CD4-positive, alpha-beta T cell (primary cell): ENCODE measurements at regions not wholly inside any gene's neighbourhood (a gene's known extent, or its start where the extent isn't known, plus 50 kb on each side); places are given as distances from the start of the nearest gene placed in this dataset.

Experiments
- ATAC-seq: fragments of 200-7000 bp; cut with Tn5 transposase; one replicate; pipeline ENCODE4 v1.10.0; 2022; ENCODE audit warnings: mild to moderate bottlenecking; ENCODE audit not compliant: poor library complexity
- CTCF ChIA-PET: fragments of 350-600 bp; sonication (Branson Sonifier 250); formaldehyde crosslinking; loops from one replicate; lab custom pipeline; 2021; ENCODE audit warnings: antibody characterized with exemption, inconsistent platforms; lab: Charles Lee
- POLR2A ChIA-PET: fragments of 350-600 bp; sonication (Branson Sonifier 250); formaldehyde crosslinking; loops from one replicate; lab custom pipeline; 2021; ENCODE audit warnings: antibody characterized with exemption, inconsistent platforms; lab: Charles Lee
- DNase-seq, 14 experiments: peaks; one replicate each; pipeline ENCODE4 v3.0.0-alpha.2; 2013 to 2020; ENCODE audit warnings: mixed read lengths in 2 of 14
- H3K27ac ChIP-seq, 2 donors: one replicate each; pipeline versions ENCODE4 v1.5.1 to v1.7.0; 2013; ENCODE audit warnings: low read length in 2 of 2, low read depth in 1 of 2, mild to moderate bottlenecking in 1 of 2
- H3K27me3 ChIP-seq, 2 experiments: 1 replicate in 1 of 2; 2 replicates in 1 of 2; pipeline versions ENCODE4 v1.6.1 to v1.7.0; 2013; ENCODE audit warnings: low read length in 2 of 2, control low read depth in 1 of 2, mild to moderate bottlenecking in 1 of 2, moderate library complexity in 1 of 2; ENCODE audit not compliant: insufficient read depth in 2 of 2, control insufficient read depth in 1 of 2
- H3K36me3 ChIP-seq: one replicate; pipeline ENCODE4 v1.6.1; 2013; ENCODE audit warnings: low read length, control low read depth; ENCODE audit not compliant: insufficient read depth
- H3K4me1 ChIP-seq: one replicate; pipeline ENCODE4 v1.6.1; 2013; ENCODE audit warnings: low read length, control low read depth; ENCODE audit not compliant: insufficient read depth
- H3K4me3 ChIP-seq: one replicate; pipeline ENCODE4 v1.5.1; 2013; ENCODE audit warnings: mild to moderate bottlenecking, low read length, moderate library complexity
- H3K9me3 ChIP-seq, 2 experiments: 1 replicate in 1 of 2; 2 replicates in 1 of 2; pipeline versions ENCODE4 v1.6.1 to v1.7.0; 2013; ENCODE audit warnings: low read length in 2 of 2, mild to moderate bottlenecking in 2 of 2, control low read depth in 1 of 2, moderate library complexity in 1 of 2; ENCODE audit not compliant: control insufficient read depth in 1 of 2, insufficient read depth in 1 of 2
- H3K27ac Mint-ChIP-seq: one replicate; pipeline ENCODE4 v1.8.0; 2020; ENCODE audit warnings: mixed read lengths
- H3K27me3 Mint-ChIP-seq: one replicate; pipeline ENCODE4 v1.8.0; 2021; ENCODE audit warnings: mixed read lengths
- H3K36me3 Mint-ChIP-seq: one replicate; pipeline ENCODE4 v1.8.0; 2021; ENCODE audit warnings: low read depth, mixed read lengths
- H3K4me1 Mint-ChIP-seq: one replicate; pipeline ENCODE4 v1.8.0; 2021; ENCODE audit warnings: low read depth, mixed read lengths
- H3K4me3 Mint-ChIP-seq: one replicate; pipeline ENCODE4 v1.8.0; 2020; ENCODE audit warnings: mild to moderate bottlenecking, mixed read lengths
- H3K9me3 Mint-ChIP-seq: one replicate; pipeline ENCODE4 v1.8.0; 2020; ENCODE audit warnings: mixed read lengths
- CTCF ChIP-seq: fragments of 200-600 bp; IDR thresholded peaks from one replicate; pipeline ENCODE4 v1.8.0; 2022; ENCODE audit warnings: antibody characterized with exemption, mild to moderate bottlenecking
- intact Hi-C, 2 experiments: fragments of 100-400 bp; cut with DNase I in 1 of 2; cut with micrococcal nuclease in 1 of 2; formaldehyde crosslinking; loops; one replicate each; pipeline versions ENCODE4 v1.15.1 to v1.9.0; 2023 to 2025; cut with DNase I, micrococcal nuclease

GRCh38 chr2:19731037-19731436 is 170.7 kb downstream of the TTC32 start:
- H3K27ac Mint-ChIP-seq: no peak overlapping the region
- H3K9me3 Mint-ChIP-seq: no peaks in the 10 kb centered on the region
- Histone ChIP-seq H3K9me3 (no peaks in the 10 kb centered on the region), H3K27me3 (no peaks in the 10 kb centered on the region), H3K4me3 (no peak overlapping the region), H3K27ac (no peak overlapping the region), H3K4me1 (no peaks in the 10 kb centered on the region), H3K36me3 (no peaks in the 10 kb centered on the region)
- no peak overlapping the region for H3K4me3 Mint-ChIP-seq
- H3K4me1 Mint-ChIP-seq: no peaks in the 10 kb centered on the region
- H3K36me3 Mint-ChIP-seq: no peaks in the 10 kb centered on the region
- CTCF ChIA-PET: no interaction called here
- H3K27me3 Mint-ChIP-seq: no peaks in the 10 kb centered on the region
- DNase-seq (no peak), ATAC-seq (no peak)
- TF ChIP-seq CTCF: no peak
- POLR2A ChIA-PET: no interaction called here
- intact Hi-C loops: no loop called here

GRCh38 chr2:19728125-19728524 is 173.7 kb downstream of the TTC32 start:
- Histone ChIP-seq H3K27ac (no peak overlapping the region), H3K27me3 (no peaks in the 10 kb centered on the region), H3K4me3 (no peak overlapping the region), H3K4me1 (no peaks in the 10 kb centered on the region), H3K9me3 (no peaks in the 10 kb centered on the region), H3K36me3 (no peaks in the 10 kb centered on the region)
- intact Hi-C loops: no loop called here
- Mint-ChIP-seq H3K4me1 (no peaks in the 10 kb centered on the region), H3K27ac (no peak overlapping the region), H3K36me3 (no peaks in the 10 kb centered on the region), H3K9me3 (no peaks in the 10 kb centered on the region), H3K27me3 (no peaks in the 10 kb centered on the region), H3K4me3 (no peak overlapping the region)
- ATAC-seq (no peak), DNase-seq (no peak)
- POLR2A ChIA-PET: no interaction called here
- CTCF ChIA-PET: no interaction called here
- TF ChIP-seq CTCF: no peak

- intact Hi-C loops: no loop called here
- H3K27me3 ChIP-seq: no peaks in the 10 kb centered on the region
- DNase-seq (no peak), ATAC-seq (no peak)
- no peak for TF ChIP-seq CTCF
- no peaks in the 10 kb centered on the region for H3K4me1 ChIP-seq
- ChIA-PET POLR2A (no interaction called here), CTCF (no interaction called here)
- no peak overlapping the region for H3K4me3 Mint-ChIP-seq
- no peaks in the 10 kb centered on the region for H3K4me1 Mint-ChIP-seq
- H3K4me3 ChIP-seq: no peak overlapping the region
- no peaks in the 10 kb centered on the region for H3K36me3 ChIP-seq
- H3K9me3 ChIP-seq: no peaks in the 10 kb centered on the region
- H3K27me3 Mint-ChIP-seq: no peaks in the 10 kb centered on the region
- no peaks in the 10 kb centered on the region for H3K36me3 Mint-ChIP-seq
- no peak overlapping the region for H3K27ac ChIP-seq
- H3K9me3 Mint-ChIP-seq: no peaks in the 10 kb centered on the region
- H3K27ac Mint-ChIP-seq: no peak overlapping the region
Measured at GRCh38 chr2:19725392-19725791, 176.4 kb downstream of the TTC32 start.
